B cell (primary cell): ENCODE measurements at regions not wholly inside any gene's neighbourhood (a gene's known extent, or its start where the extent isn't known, plus 50 kb on each side); places are given as distances from the start of the nearest gene placed in this dataset.

Source experiments
- ATAC-seq: fragments of 200-7000 bp; cut with Tn5 transposase; one replicate; pipeline ENCODE4 v1.10.0; 2021; ENCODE audit warnings: low read depth, mild to moderate bottlenecking, moderate number of reproducible peaks, moderate library complexity
- CTCF ChIA-PET: fragments of 350-600 bp; sonication (Branson Sonifier 250); formaldehyde crosslinking; loops from one replicate; lab custom pipeline; 2021; ENCODE audit warnings: antibody characterized with exemption, inconsistent platforms; lab: Charles Lee
- POLR2A ChIA-PET: fragments of 350-600 bp; sonication (Branson Sonifier 250); formaldehyde crosslinking; loops from one replicate; lab custom pipeline; 2021; ENCODE audit warnings: antibody characterized with exemption; lab: Charles Lee
- DNase-seq: peaks from one replicate; pipeline ENCODE4 v3.0.0; 2013
- H2AFZ ChIP-seq: 2 replicates; pipeline ENCODE4 v1.6.1; 2012; ENCODE audit warnings: mild to moderate bottlenecking, low read depth, low read length; ENCODE audit not compliant: insufficient read depth, poor library complexity, severe bottlenecking
- H3K27ac ChIP-seq, 2 donors: 1 replicate in 1 of 2; 2 replicates in 1 of 2; pipeline ENCODE4 v1.5.1; 2012 to 2013; ENCODE audit warnings: low read length in 2 of 2, mild to moderate bottlenecking in 2 of 2, moderate library complexity in 1 of 2
- H3K27me3 ChIP-seq, 4 experiments: fragments of 200-600 bp in 1 of 4; sonication (generic) in 1 of 4; replicated peaks in 1 of 4; 1 replicate in 2 of 4; 2 replicates in 2 of 4; pipeline versions ENCODE4 v1.6.1 to v1.7.0; 2013 to 2016; ENCODE audit warnings: low read length in 3 of 4, mild to moderate bottlenecking in 2 of 4, mixed read lengths in 1 of 4, moderate library complexity in 1 of 4; ENCODE audit not compliant: insufficient read depth in 4 of 4, control insufficient read depth in 3 of 4; ENCODE audit errors: control extremely low read depth in 1 of 4
- H3K36me3 ChIP-seq, 2 experiments: replicated peaks in 1 of 2; 1 replicate in 1 of 2; 2 replicates in 1 of 2; pipeline versions ENCODE4 v1.6.1 to v1.7.1; 2013; ENCODE audit warnings: low read length in 1 of 2; ENCODE audit not compliant: insufficient read depth in 2 of 2, control insufficient read depth in 1 of 2; ENCODE audit errors: control extremely low read depth in 1 of 2, extremely low read depth in 1 of 2
- H3K4me1 ChIP-seq, 2 donors: fragments of 200-600 bp in 1 of 2; sonication (generic) in 1 of 2; 1 replicate in 1 of 2; 2 replicates in 1 of 2; pipeline versions ENCODE4 v1.5.1 to v1.6.1; 2013 to 2017; ENCODE audit warnings: low read length in 2 of 2; ENCODE audit not compliant: control insufficient read depth in 2 of 2, insufficient read depth in 2 of 2
- H3K4me2 ChIP-seq: replicated peaks from 2 replicates; pipeline ENCODE3; 2012; ENCODE audit warnings: mild to moderate bottlenecking, low read depth, low read length; ENCODE audit not compliant: poor library complexity, severe bottlenecking
- H3K4me3 ChIP-seq, 5 experiments: fragments of 200-600 bp in 1 of 5; sonication (generic) in 1 of 5; 1 replicate in 3 of 5; 2 replicates in 2 of 5; pipeline versions ENCODE4 v1.5.1 to v1.7.0; 2011 to 2016; ENCODE audit warnings: low read length in 4 of 5, mild to moderate bottlenecking in 4 of 5, low read depth in 2 of 5, control low read depth in 1 of 5, moderate library complexity in 1 of 5; ENCODE audit not compliant: insufficient read depth in 1 of 5; ENCODE audit errors: control extremely low read depth in 1 of 5, extremely low read depth in 1 of 5
- H3K79me2 ChIP-seq: fragments of 200-600 bp; sonication (generic); one replicate; pipeline ENCODE4 v1.6.0; 2016; ENCODE audit warnings: low read length; ENCODE audit not compliant: control insufficient read depth, insufficient read depth
- H3K9ac ChIP-seq: fragments of 200-600 bp; sonication (generic); 2 replicates; pipeline ENCODE4 v1.6.1; 2017; ENCODE audit warnings: mild to moderate bottlenecking, low read length, moderate library complexity
- H3K9me3 ChIP-seq, 3 donors: one replicate each; pipeline versions ENCODE4 v1.6.1 to v1.7.1; 2013; ENCODE audit warnings: low read length in 2 of 3; ENCODE audit not compliant: control insufficient read depth in 2 of 3, insufficient read depth in 1 of 3; ENCODE audit errors: control extremely low read depth in 1 of 3
- H4K20me1 ChIP-seq: 2 replicates; pipeline ENCODE4 v1.6.0; 2012; ENCODE audit warnings: mild to moderate bottlenecking, low read length; ENCODE audit not compliant: insufficient read depth, control insufficient read depth, poor library complexity, severe bottlenecking
- H3K27ac Mint-ChIP-seq: one replicate; pipeline ENCODE4 v1.8.0; 2021; ENCODE audit warnings: mixed read lengths
- H3K27me3 Mint-ChIP-seq: one replicate; pipeline ENCODE4 v1.8.0; 2021; ENCODE audit warnings: mixed read lengths
- H3K4me1 Mint-ChIP-seq: one replicate; pipeline ENCODE4 v1.8.0; 2021; ENCODE audit warnings: mixed read lengths
- H3K4me3 Mint-ChIP-seq: one replicate; pipeline ENCODE4 v1.8.0; 2021; ENCODE audit warnings: mixed read lengths
- H3K9me3 Mint-ChIP-seq: one replicate; pipeline ENCODE4 v1.8.0; 2022; ENCODE audit warnings: mixed read lengths; ENCODE audit not compliant: insufficient read depth
- EZH2 ChIP-seq: IDR thresholded peaks from 2 replicates; pipeline ENCODE4 v1.6.1; 2012; ENCODE audit warnings: borderline replicate concordance, low read depth, mild to moderate bottlenecking, moderate library complexity, low read length; ENCODE audit not compliant: insufficient read depth, poor library complexity, severe bottlenecking
- WGBS: methylation state at CpG from one replicate; pipeline ENCODE4 v1.1.5; 2013; ENCODE audit warnings: missing lambda C conversion rate; ENCODE audit not compliant: insufficient coverage; 5-methylcytosine and 5-hydroxymethylcytosine counted together
- intact Hi-C: fragments of 100-400 bp; cut with micrococcal nuclease; formaldehyde crosslinking; loops from one replicate; pipeline ENCODE4 v1.10.0; 2022
- TF ChIP-seq, protein P1 (sequence below): fragments of 200-600 bp; IDR thresholded peaks from one replicate; pipeline ENCODE4 v1.8.0; 2022; ENCODE audit warnings: antibody characterized with exemption, mild to moderate bottlenecking

DNA sequence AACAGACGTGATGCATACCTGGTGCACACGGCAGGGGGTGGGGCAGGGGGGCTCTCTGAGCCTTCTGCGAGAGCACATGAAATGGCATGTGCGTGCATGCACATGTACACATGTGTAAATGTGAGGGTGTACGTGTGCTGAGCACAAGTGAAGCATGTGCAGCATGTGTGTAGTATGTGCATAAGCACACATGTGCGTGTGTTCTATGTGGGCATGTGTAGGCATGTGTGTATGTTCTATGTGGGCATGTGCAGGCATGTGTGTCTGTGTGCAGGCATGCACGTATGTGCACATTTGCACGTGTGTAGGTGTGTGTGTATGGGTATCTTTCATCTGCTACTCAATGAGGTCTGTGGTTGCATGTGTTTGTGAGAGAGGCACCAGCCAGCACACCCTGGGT is 371.2 kb downstream of the CTTN start:
- no peak overlapping the region for H3K27ac ChIP-seq
- ChIA-PET POLR2A (no interaction called here), CTCF (no interaction called here)
- WGBS: 90% methylated on average over 8 of the region's 8 CpGs
- H4K20me1 ChIP-seq: no peaks in the 10 kb centered on the region
- no peaks in the 10 kb centered on the region for H3K4me1 ChIP-seq
- H3K4me3 Mint-ChIP-seq: no peak overlapping the region
- H3K27ac Mint-ChIP-seq: no peak overlapping the region
- H3K36me3 ChIP-seq: no peaks in the 10 kb centered on the region
- TF ChIP-seq, protein P1, sequence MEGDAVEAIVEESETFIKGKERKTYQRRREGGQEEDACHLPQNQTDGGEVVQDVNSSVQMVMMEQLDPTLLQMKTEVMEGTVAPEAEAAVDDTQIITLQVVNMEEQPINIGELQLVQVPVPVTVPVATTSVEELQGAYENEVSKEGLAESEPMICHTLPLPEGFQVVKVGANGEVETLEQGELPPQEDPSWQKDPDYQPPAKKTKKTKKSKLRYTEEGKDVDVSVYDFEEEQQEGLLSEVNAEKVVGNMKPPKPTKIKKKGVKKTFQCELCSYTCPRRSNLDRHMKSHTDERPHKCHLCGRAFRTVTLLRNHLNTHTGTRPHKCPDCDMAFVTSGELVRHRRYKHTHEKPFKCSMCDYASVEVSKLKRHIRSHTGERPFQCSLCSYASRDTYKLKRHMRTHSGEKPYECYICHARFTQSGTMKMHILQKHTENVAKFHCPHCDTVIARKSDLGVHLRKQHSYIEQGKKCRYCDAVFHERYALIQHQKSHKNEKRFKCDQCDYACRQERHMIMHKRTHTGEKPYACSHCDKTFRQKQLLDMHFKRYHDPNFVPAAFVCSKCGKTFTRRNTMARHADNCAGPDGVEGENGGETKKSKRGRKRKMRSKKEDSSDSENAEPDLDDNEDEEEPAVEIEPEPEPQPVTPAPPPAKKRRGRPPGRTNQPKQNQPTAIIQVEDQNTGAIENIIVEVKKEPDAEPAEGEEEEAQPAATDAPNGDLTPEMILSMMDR: no peak
- no peak for TF ChIP-seq EZH2
- peaks cover 0 to 11% (median 0%) of the 10 kb centered on the region in 3 donors for H3K9me3 ChIP-seq
- H3K4me1 Mint-ChIP-seq: no peaks in the 10 kb centered on the region
- no peak overlapping the region for H2AFZ ChIP-seq
- no peaks in the 10 kb centered on the region for H3K27me3 ChIP-seq
- no peak for ATAC-seq
- H3K9me3 Mint-ChIP-seq: no peaks in the 10 kb centered on the region
- intact Hi-C loops: no loop called here
- H3K4me3 ChIP-seq: no peak overlapping the region
- no peak overlapping the region for H3K4me2 ChIP-seq
- no peak for DNase-seq
- no peak overlapping the region for H3K9ac ChIP-seq
- no peaks in the 10 kb centered on the region for H3K79me2 ChIP-seq
- H3K27me3 Mint-ChIP-seq: no peaks in the 10 kb centered on the region

DNA sequence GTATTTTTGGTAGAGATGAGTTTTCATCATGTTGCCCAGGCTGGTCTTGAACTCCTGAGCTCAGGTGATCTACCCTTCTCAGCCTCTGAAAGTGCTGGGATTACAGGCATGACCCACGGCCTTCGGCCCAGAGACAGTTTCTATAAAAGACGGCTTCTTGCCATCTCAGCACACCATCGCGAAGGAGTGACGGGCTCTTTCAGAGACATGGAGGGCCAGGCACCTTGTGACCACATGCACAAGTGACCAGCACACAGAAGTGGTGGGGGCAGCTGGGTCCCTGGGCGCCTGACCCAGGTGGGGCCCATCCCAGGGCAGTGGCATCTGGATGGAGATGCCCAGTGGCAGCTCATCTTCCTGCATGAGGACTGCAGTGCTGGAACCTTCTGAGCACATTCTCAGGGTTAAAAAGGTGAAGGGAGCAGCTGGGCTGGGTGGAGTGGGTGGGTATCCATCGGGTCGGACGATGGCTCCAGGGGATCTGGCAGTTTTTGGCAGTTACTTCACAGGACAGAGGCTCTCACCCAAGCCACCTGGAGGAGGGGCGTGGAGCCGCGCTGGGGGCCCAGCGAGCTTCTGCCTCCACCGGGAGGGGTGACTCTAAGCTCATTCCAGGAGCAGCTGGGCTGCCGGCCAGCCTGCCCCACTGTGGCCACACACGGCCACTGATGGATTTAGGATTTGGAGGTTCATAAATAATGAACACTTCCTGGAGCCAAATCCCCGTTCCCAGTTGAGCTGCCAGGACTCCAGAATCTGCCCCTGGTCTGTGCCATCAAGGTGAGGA is 373.0 kb downstream of the CTTN start:
- no peaks in the 10 kb centered on the region for H3K9me3 Mint-ChIP-seq
- Histone ChIP-seq H3K79me2 (no peaks in the 10 kb centered on the region), H4K20me1 (no peaks in the 10 kb centered on the region), H3K27me3 (no peaks in the 10 kb centered on the region), H3K4me3 (no peak overlapping the region), H3K36me3 (no peaks in the 10 kb centered on the region), H3K4me1 (no peaks in the 10 kb centered on the region), H3K4me2 (no peak overlapping the region), H3K9me3 (peaks cover 0 to 8% (median 0%) of the 10 kb centered on the region in 3 donors), H3K9ac (no peak overlapping the region), H2AFZ (no peak overlapping the region), H3K27ac (no peak overlapping the region)
- H3K4me1 Mint-ChIP-seq: no peaks in the 10 kb centered on the region
- H3K27me3 Mint-ChIP-seq: no peaks in the 10 kb centered on the region
- no peak overlapping the region for H3K27ac Mint-ChIP-seq
- ChIA-PET POLR2A (no interaction called here), CTCF (no interaction called here)
- H3K4me3 Mint-ChIP-seq: no peak overlapping the region
- TF ChIP-seq EZH2: no peak
- TF ChIP-seq, protein P1: no peak
- 91% methylated on average over 14 of the region's 18 CpGs for WGBS
- DNase-seq (no peak), ATAC-seq (no peak)
- intact Hi-C loops: no loop called here
